Pancreas (tissue), 10 donors: ENCODE measurements at regions not wholly inside any gene's neighbourhood (a gene's known extent, or its start where the extent isn't known, plus 50 kb on each side); places are given as distances from the start of the nearest gene placed in this dataset.

ENCODE experiments used
- ATAC-seq, 4 donors: fragments of 200-7000 bp; cut with Tn5 transposase; one replicate each; pipeline versions ENCODE4 v1.8.0 to v1.9.1; 2020; ENCODE audit warnings: mild to moderate bottlenecking in 4 of 4, moderate library complexity in 4 of 4
- DNase-seq, 6 donors: peaks; one replicate each; pipeline ENCODE4 v3.0.0-alpha.2; 2020
- FAIRE-seq: peaks from 2 replicates; lab custom pipeline; 2012; peaks lifted over from hg19 to GRCh38; lab: Jason Lieb, UNC
- H3K27ac ChIP-seq, 4 donors: fragments of 200-600 bp; sonication (generic); 1 replicate in 3 of 4; 2 replicates in 1 of 4; pipeline versions ENCODE4 v1.5.0 to v1.8.0; 2020
- H3K27me3 ChIP-seq, 4 donors: fragments of 200-600 bp; one replicate each; pipeline ENCODE4 v1.8.0; 2021
- H3K36me3 ChIP-seq, 3 donors: fragments of 200-600 bp; sonication (generic) in 1 of 3; one replicate each; pipeline versions ENCODE4 v1.5.0 to v1.8.0; 2020 to 2021
- H3K4me1 ChIP-seq, 3 donors: fragments of 200-600 bp; one replicate each; pipeline ENCODE4 v1.8.0; 2021
- H3K4me3 ChIP-seq, 4 donors: fragments of 200-600 bp; sonication (generic) in 2 of 4; one replicate each; pipeline versions ENCODE4 v1.5.0 to v1.8.0; 2020 to 2021
- H3K9me3 ChIP-seq, 4 donors: fragments of 200-600 bp; one replicate each; pipeline ENCODE4 v1.8.0; 2021
- CTCF ChIP-seq, 4 donors: fragments of 200-600 bp; sonication (generic) in 3 of 4; IDR thresholded peaks; one replicate each; pipeline versions ENCODE4 v1.5.0 to v1.8.0; 2021; ENCODE audit warnings: antibody characterized with exemption in 4 of 4
- WGBS, 2 donors: extraction: QIAGEN DNeasy Blood & Tissue Kit; methylation state at CpG; one replicate each; pipeline ENCODE4 v1.1.7; 2013; 5-methylcytosine and 5-hydroxymethylcytosine counted together
- intact Hi-C, 3 donors: fragments of 100-400 bp; cut with DNase I; formaldehyde crosslinking; loops; one replicate each; pipeline versions ENCODE4 v1.11.1 to v1.14.2; 2022
- donor health status: healthy with polysubstance abuse.
- donor health status: DM: no; HTN: no; CAD: no; lungs with moderate emphysema.
- donor health status: DM: no; HTN: no; CAD: no.
- donor health status: control.
- donor health status: control.
- donor health status: Bipolar disorder and iron deficiency.
- donor health status: DM: yes; HTN: yes; CAD: no.
- donor health status: DM: no; HTN: no; CAD: no.
- donor health status: DM: no; HTN: no; CAD: no.
- donor health status: DM: yes; HTN: yes; CAD: no.

GRCh38 chr7:41054960-41055661 lies 647.8 kb downstream of the INHBA start:
- no peak for DNase-seq
- peak in 3 of 4 donors; percentile 19 to 50 (median 41) for ATAC-seq
- FAIRE-seq, result no peak

DNA sequence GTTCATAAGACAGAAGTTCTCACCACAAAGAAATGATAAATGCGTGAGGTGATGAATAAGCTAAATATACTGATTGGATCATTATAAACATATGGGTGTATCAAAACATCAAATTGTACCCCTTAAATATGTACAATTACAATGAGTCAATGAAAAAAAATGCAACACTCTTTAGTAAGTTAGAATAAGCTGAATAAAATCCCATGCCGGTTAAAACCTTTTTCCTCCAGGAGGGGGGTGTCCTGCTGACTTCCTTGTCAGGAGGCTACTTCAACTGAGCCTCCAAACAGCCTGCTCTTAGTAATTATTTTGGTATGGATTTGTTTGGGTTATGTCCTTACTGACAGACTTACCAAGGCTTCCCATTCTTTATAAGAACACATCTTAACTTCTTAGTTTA lies 649.1 kb downstream of the INHBA start:
- ATAC-seq (no peak), DNase-seq (no peak), FAIRE-seq (no peak)
- Histone ChIP-seq H3K27ac (no peak overlapping the region), H3K36me3 (no peaks in the 10 kb centered on the region), H3K4me1 (no peaks in the 10 kb centered on the region), H3K27me3 (no peaks in the 10 kb centered on the region), H3K9me3 (no peaks in the 10 kb centered on the region), H3K4me3 (no peak overlapping the region)
- no peak for TF ChIP-seq CTCF (IDR thresholded peaks at IDR 0.05)
- WGBS, 2 donors, result 83 to 91% methylated on average over 2 of the region's 2 CpGs
- intact Hi-C loops, result no loop called here

More at GRCh38 chr7:41054960-41055661, 647.8 kb downstream of the INHBA start:
- Histone ChIP-seq H3K27me3 (no peaks in the 10 kb centered on the region), H3K27ac (no peak overlapping the region), H3K36me3 (no peaks in the 10 kb centered on the region), H3K4me1 (no peaks in the 10 kb centered on the region), H3K9me3 (no peaks in the 10 kb centered on the region), H3K4me3 (no peak overlapping the region)
- intact Hi-C loops, result no loop called here
- TF ChIP-seq CTCF (IDR thresholded peaks at IDR 0.05), result no peak
- WGBS, 2 donors, result 63 to 67% methylated on average over 11 of the region's 11 CpGs

DNA sequence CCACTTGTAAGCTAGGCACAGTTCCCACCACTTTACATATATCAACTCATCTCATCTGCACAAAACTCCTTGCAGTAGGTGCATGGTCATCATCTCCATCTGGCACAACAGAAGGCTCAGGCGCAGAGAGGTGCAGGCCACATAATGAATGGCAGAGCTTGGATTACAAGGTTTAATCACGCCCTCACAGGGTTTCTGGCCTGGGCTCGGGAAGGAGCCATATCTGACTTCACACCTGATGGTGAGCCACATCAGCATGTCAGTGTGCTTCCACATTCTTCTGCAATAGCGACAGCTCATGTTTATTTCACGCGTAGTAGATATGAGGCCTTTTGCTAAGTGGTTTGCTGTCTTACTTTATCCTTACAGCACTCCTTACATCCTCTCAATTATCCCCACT lies 650.2 kb downstream of the INHBA start:
- no peaks in the 10 kb centered on the region for H3K27me3 ChIP-seq
- ATAC-seq (no peak), DNase-seq (no peak), FAIRE-seq (no peak)
- H3K36me3 ChIP-seq, result no peaks in the 10 kb centered on the region
- H3K4me3 ChIP-seq, result no peak overlapping the region
- no peak for TF ChIP-seq CTCF (IDR thresholded peaks at IDR 0.05)
- H3K9me3 ChIP-seq, result no peaks in the 10 kb centered on the region
- no peak overlapping the region for H3K27ac ChIP-seq
- intact Hi-C loops, result no loop called here
- no peaks in the 10 kb centered on the region for H3K4me1 ChIP-seq
- 60 to 66% methylated on average over 6 of the region's 6 CpGs for WGBS, 2 donors

DNA sequence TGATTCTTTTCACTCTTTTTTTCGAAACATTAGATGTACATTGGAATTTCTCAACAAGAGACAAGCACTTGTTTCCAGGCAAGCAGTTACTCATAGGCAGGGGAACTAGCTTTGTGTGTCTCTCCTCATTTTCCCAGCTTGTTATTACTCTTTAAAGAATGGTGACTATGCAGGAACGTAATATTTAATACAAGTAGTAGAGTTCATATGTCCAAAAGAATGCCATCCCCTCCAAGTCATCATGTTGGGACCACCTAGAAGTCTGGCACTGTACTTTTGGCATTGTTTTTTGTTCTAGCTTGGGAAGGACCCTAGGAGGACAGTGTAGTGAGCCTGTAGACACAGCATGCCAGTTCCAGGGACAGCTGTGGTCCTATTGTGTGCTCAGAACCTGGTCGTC lies 650.7 kb downstream of the INHBA start:
- no peak for TF ChIP-seq CTCF (IDR thresholded peaks at IDR 0.05)
- Histone ChIP-seq H3K36me3 (no peaks in the 10 kb centered on the region), H3K4me3 (no peak overlapping the region), H3K4me1 (no peaks in the 10 kb centered on the region), H3K27ac (no peak overlapping the region), H3K9me3 (no peaks in the 10 kb centered on the region), H3K27me3 (no peaks in the 10 kb centered on the region)
- WGBS, 2 donors, result 50 to 64% methylated on average over 3 of the region's 3 CpGs
- FAIRE-seq (no peak), ATAC-seq (no peak), DNase-seq (no peak)
- intact Hi-C loops, result no loop called here

GRCh38 chr7:41051535-41051934 lies 651.4 kb downstream of the INHBA start:
- FAIRE-seq, result no peak
- no peak overlapping the region for H3K4me3 ChIP-seq
- peak in 1 of 4 donors; percentile 32 for ATAC-seq
- no peaks in the 10 kb centered on the region for H3K27me3 ChIP-seq
- no peaks in the 10 kb centered on the region for H3K36me3 ChIP-seq
- intact Hi-C loops, result no loop called here
- no peak overlapping the region for H3K27ac ChIP-seq
- no peaks in the 10 kb centered on the region for H3K9me3 ChIP-seq
- no peak for TF ChIP-seq CTCF (IDR thresholded peaks at IDR 0.05)
- H3K4me1 ChIP-seq, result no peaks in the 10 kb centered on the region
- WGBS, 2 donors, result 62 to 76% methylated on average over 10 of the region's 10 CpGs
- DNase-seq, result no peak
